HepG2 (cell line): ENCODE measurements at regions not wholly inside any gene's neighbourhood (a gene's known extent, or its start where the extent isn't known, plus 50 kb on each side); places are given as distances from the start of the nearest gene placed in this dataset.

Source experiments
- ATAC-seq: fragments of 200-7000 bp; cut with Tn5 transposase; 3 replicates; pipeline ENCODE4 v1.9.1; 2020; ENCODE audit warnings: mild to moderate bottlenecking, moderate library complexity
- BruUV-seq: library from RNA; stranded (reverse); fragments of 400-500 nt; replicated peaks from 2 replicates; lab custom pipeline; 2021; lab: Mats Ljungman, UMichigan
- CTCF ChIA-PET: fragments of 300-600 bp; formaldehyde crosslinking; extraction: SDS; loops from one replicate; lab custom pipeline; 2021; ENCODE audit warnings: low total read pairs, inconsistent platforms, low intra/inter-chr PET ratio; lab: Yijun Ruan, JAX
- POLR2A ChIA-PET: fragments of 350-600 bp; sonication (Branson Sonifier 250); formaldehyde crosslinking; loops from one replicate; lab custom pipeline; 2020; ENCODE audit warnings: antibody characterized with exemption, inconsistent platforms; lab: Yijun Ruan, JAX
- DNase-seq: peaks from one replicate; pipeline ENCODE4 v3.0.0-alpha.2; 2015; ENCODE audit warnings: low spot score
- FAIRE-seq: peaks from 3 replicates; lab custom pipeline; 2011; peaks lifted over from hg19 to GRCh38; lab: Jason Lieb, UNC
- H2AFZ ChIP-seq: one replicate; pipeline ENCODE4 v1.6.1; 2011; ENCODE audit warnings: low read length, inconsistent platforms
- H3K27ac ChIP-seq: fragments of 300-600 bp; 3 replicates; pipeline ENCODE4 v1.8.0; 2011; ENCODE audit warnings: mixed run types, mild to moderate bottlenecking, mixed read lengths, low read length, inconsistent platforms; ENCODE audit not compliant: insufficient read depth; ENCODE audit errors: extremely low read length
- H3K27me3 ChIP-seq, 2 experiments: fragments of 200-600 bp in 1 of 2; 2 replicates in 1 of 2; 3 replicates in 1 of 2; pipeline versions ENCODE4 v1.6.0 to v1.8.0; 2011; ENCODE audit warnings: low read length in 2 of 2, mild to moderate bottlenecking in 2 of 2, moderate library complexity in 2 of 2, inconsistent platforms in 1 of 2; ENCODE audit not compliant: insufficient read depth in 2 of 2, control insufficient read depth in 1 of 2
- H3K36me3 ChIP-seq, 2 experiments: fragments of 200-600 bp in 1 of 2; replicated peaks in 1 of 2; 2 replicates in 1 of 2; 3 replicates in 1 of 2; pipeline versions ENCODE4 v1.5.1 to v1.8.0; 2011; ENCODE audit warnings: low read length in 2 of 2, inconsistent platforms in 1 of 2; ENCODE audit not compliant: insufficient read depth in 2 of 2, control insufficient read depth in 1 of 2
- H3K4me1 ChIP-seq: 2 replicates; pipeline ENCODE4 v1.5.1; 2012; ENCODE audit warnings: low read length, inconsistent platforms; ENCODE audit not compliant: insufficient read depth
- H3K4me2 ChIP-seq: 2 replicates; pipeline ENCODE4 v1.6.0; 2011; ENCODE audit warnings: low read depth, low read length, inconsistent platforms
- H3K4me3 ChIP-seq, 3 experiments: fragments of 200-600 bp in 1 of 3; sonication (generic), shearing (Covaris generic) in 1 of 3; replicated peaks in 1 of 3; 2 replicates each; pipeline ENCODE4 v1.5.1; 2011 to 2016; ENCODE audit warnings: low read length in 3 of 3, inconsistent platforms in 2 of 3, low read depth in 2 of 3, mild to moderate bottlenecking in 2 of 3, control low read depth in 1 of 3, mixed read lengths in 1 of 3; ENCODE audit not compliant: insufficient read depth in 1 of 3
- H3K79me2 ChIP-seq: one replicate; pipeline ENCODE4 v1.6.1; 2011; ENCODE audit warnings: low read length, inconsistent platforms; ENCODE audit not compliant: insufficient read depth
- H3K9ac ChIP-seq: 2 replicates; pipeline ENCODE4 v1.6.0; 2011; ENCODE audit warnings: mild to moderate bottlenecking, low read depth, low read length, inconsistent platforms; ENCODE audit not compliant: insufficient read depth
- H3K9me3 ChIP-seq: 2 replicates; pipeline ENCODE4 v1.5.1; 2012; ENCODE audit warnings: mild to moderate bottlenecking, low read length
- H4K20me1 ChIP-seq: 2 replicates; pipeline ENCODE4 v1.6.0; 2011; ENCODE audit warnings: inconsistent platforms, mild to moderate bottlenecking, low read length, moderate library complexity; ENCODE audit not compliant: insufficient read depth
- DMAP1 ChIP-seq: IDR thresholded peaks from 2 replicates; pipeline ENCODE4 v1.6.1; 2016
- HDAC6 ChIP-seq: fragments of 200-600 bp; sonication (generic); IDR thresholded peaks from 2 replicates; pipeline ENCODE4 v1.7.0; 2017; ENCODE audit warnings: mild to moderate bottlenecking, antibody characterized with exemption, low read length, low read depth
- HMGA1 ChIP-seq: sonication (generic); formaldehyde crosslinking; conservative IDR thresholded peaks from 2 replicates; pipeline ENCODE4 v1.4.0; 2020; ENCODE audit warnings: missing genetic modification reagents
- HOXA5 ChIP-seq: sonication (generic); formaldehyde crosslinking; IDR thresholded peaks from 2 replicates; pipeline ENCODE4 v1.4.0; 2020; ENCODE audit warnings: missing genetic modification reagents
- KAT8 ChIP-seq: IDR thresholded peaks from 2 replicates; pipeline ENCODE4 v1.6.1; 2016; ENCODE audit warnings: missing genetic modification reagents, missing compliant biosample characterization
- LBX2 ChIP-seq: sonication (generic); formaldehyde crosslinking; IDR thresholded peaks from 2 replicates; pipeline ENCODE4 v1.5.0; 2020; ENCODE audit warnings: missing genetic modification reagents, mild to moderate bottlenecking, borderline replicate concordance
- POLR2A ChIP-seq, 2 experiments: IDR thresholded peaks; 2 replicates each; pipeline ENCODE4 v1.6.1; 2011; ENCODE audit warnings: low read depth in 2 of 2, low read length in 2 of 2, mild to moderate bottlenecking in 1 of 2, moderate library complexity in 1 of 2; ENCODE audit not compliant: insufficient read depth in 1 of 2
- RNF219 ChIP-seq: sonication (generic); formaldehyde crosslinking; IDR thresholded peaks from 2 replicates; pipeline ENCODE4 v1.5.0; 2020; ENCODE audit warnings: mild to moderate bottlenecking, missing genetic modification reagents
- SIX1 ChIP-seq: sonication (generic); formaldehyde crosslinking; IDR thresholded peaks from 2 replicates; pipeline ENCODE4 v1.4.0; 2020; ENCODE audit warnings: missing genetic modification reagents, borderline replicate concordance
- TRAFD1 ChIP-seq: sonication (generic); formaldehyde crosslinking; IDR thresholded peaks from 2 replicates; pipeline ENCODE4 v1.5.1; 2020; ENCODE audit warnings: missing genetic modification reagents, mild to moderate bottlenecking, borderline replicate concordance
- ZC3H13 ChIP-seq: sonication (generic); formaldehyde crosslinking; IDR thresholded peaks from 2 replicates; pipeline ENCODE4 v1.8.1; 2023; ENCODE audit warnings: mild to moderate bottlenecking, missing genetic modification reagents, moderate library complexity
- ZNF225 ChIP-seq: sonication (generic); formaldehyde crosslinking; IDR thresholded peaks from 2 replicates; pipeline ENCODE4 v1.4.0; 2020; ENCODE audit warnings: mild to moderate bottlenecking, missing genetic modification reagents
- ZNF543 ChIP-seq: sonication (generic); formaldehyde crosslinking; IDR thresholded peaks from 2 replicates; pipeline ENCODE4 v1.4.0; 2020; ENCODE audit warnings: mild to moderate bottlenecking, missing genetic modification reagents
- ZNF710 ChIP-seq: sonication (generic); formaldehyde crosslinking; IDR thresholded peaks from 2 replicates; pipeline ENCODE4 v1.5.0; 2020; ENCODE audit warnings: mild to moderate bottlenecking, missing genetic modification reagents, borderline replicate concordance
- WGBS: methylation state at CpG from one replicate; pipeline ENCODE4 v1.1.6; 2017; ENCODE audit warnings: low lambda C conversion rate; 5-methylcytosine and 5-hydroxymethylcytosine counted together
- in situ Hi-C: cut with HindIII; loops from 2 replicates; pipeline ENCODE4 v1.10.0; 2017; ENCODE audit warnings: low pct_unique_long_range_greater_than_20kb; ENCODE audit not compliant: extremely low pct_ligation_motif_present
- intact Hi-C: fragments of 100-400 bp; cut with micrococcal nuclease; formaldehyde crosslinking; loops from one replicate; pipeline ENCODE4 v1.10.0; 2022; ENCODE audit not compliant: unreplicated experiment

GRCh38 chr5:118768607-118769175 is 219.7 kb downstream of the DTWD2 start:
- H4K20me1 ChIP-seq, result no peaks in the 10 kb centered on the region
- intact Hi-C loops, result no loop called here
- ATAC-seq, result no peak
- H3K4me3 ChIP-seq, result no peak overlapping the region
- no peak overlapping the region for H2AFZ ChIP-seq
- H3K9ac ChIP-seq, result no peak overlapping the region
- no TSS peak for BruUV-seq
- no peak for TF ChIP-seq HDAC6
- no peak for TF ChIP-seq TRAFD1
- no peak for TF ChIP-seq ZC3H13 (CRISPR knock-in tag)
- no peak for TF ChIP-seq HOXA5 (CRISPR knock-in tag)
- no peak for TF ChIP-seq KAT8 (CRISPR knock-in tag)
- TF ChIP-seq ZNF543, result no peak
- TF ChIP-seq SIX1 (CRISPR knock-in tag), result no peak
- no peak for TF ChIP-seq DMAP1 (CRISPR knock-in tag)
- CTCF ChIA-PET, result no interaction called here
- in situ Hi-C loops, result no loop called here
- no peak for FAIRE-seq
- no peaks in the 10 kb centered on the region for H3K9me3 ChIP-seq
- H3K27ac ChIP-seq, result no peak overlapping the region
- H3K36me3 ChIP-seq, result no peaks in the 10 kb centered on the region
- no peak overlapping the region for H3K4me2 ChIP-seq
- DNase-seq, result no peak
- no peaks in the 10 kb centered on the region for H3K4me1 ChIP-seq
- WGBS, result 0% methylated on average over 1 of the region's 1 CpG
- H3K27me3 ChIP-seq, result no peaks in the 10 kb centered on the region
- POLR2A ChIA-PET, result no interaction called here
- no peaks in the 10 kb centered on the region for H3K79me2 ChIP-seq

GRCh38 chr5:118762291-118762690 is 226.1 kb downstream of the DTWD2 start:
- intact Hi-C loops (no loop called here), in situ Hi-C loops (no loop called here)
- no peaks in the 10 kb centered on the region for H3K27me3 ChIP-seq
- H3K9me3 ChIP-seq, result no peaks in the 10 kb centered on the region
- no peak overlapping the region for H3K4me2 ChIP-seq
- no peak overlapping the region for H3K27ac ChIP-seq
- no peaks in the 10 kb centered on the region for H3K36me3 ChIP-seq
- WGBS, result 0% methylated on average over 1 of the region's 4 CpGs
- ChIA-PET POLR2A (no interaction called here), CTCF (no interaction called here)
- no peak for FAIRE-seq
- no peaks in the 10 kb centered on the region for H4K20me1 ChIP-seq
- no peak for DNase-seq
- H2AFZ ChIP-seq, result no peak overlapping the region
- no peaks in the 10 kb centered on the region for H3K4me1 ChIP-seq
- no peak for ATAC-seq
- no peak overlapping the region for H3K4me3 ChIP-seq
- no TSS peak for BruUV-seq
- no peaks in the 10 kb centered on the region for H3K79me2 ChIP-seq
- H3K9ac ChIP-seq, result no peak overlapping the region
- TF ChIP-seq ZNF710 (CRISPR knock-in tag) (no peak), HMGA1 (CRISPR knock-in tag) (no peak), POLR2A (IDR thresholded peaks at IDR 0.05; ENCODE audit: insufficient read depth in 1 of 2, low read depth in 2 of 2, low read length in 2 of 2) (no peak), LBX2 (CRISPR knock-in tag) (no peak), RNF219 (CRISPR knock-in tag) (no peak), ZNF225 (no peak)
